NCI-H128 (cell line): ENCODE measurements at regions not wholly inside any gene's neighbourhood (a gene's known extent, or its start where the extent isn't known, plus 50 kb on each side); places are given as distances from the start of the nearest gene placed in this dataset.

Experiments used
- DNase-seq: peaks from one replicate; lab custom pipeline; 2025; ENCODE audit not compliant: unreplicated experiment; lab: John Stamatoyannopoulos, UW

GRCh38 chr21:38986806-38987632, 181.3 kb downstream of the ETS2 start:
- no peak for DNase-seq

DNA sequence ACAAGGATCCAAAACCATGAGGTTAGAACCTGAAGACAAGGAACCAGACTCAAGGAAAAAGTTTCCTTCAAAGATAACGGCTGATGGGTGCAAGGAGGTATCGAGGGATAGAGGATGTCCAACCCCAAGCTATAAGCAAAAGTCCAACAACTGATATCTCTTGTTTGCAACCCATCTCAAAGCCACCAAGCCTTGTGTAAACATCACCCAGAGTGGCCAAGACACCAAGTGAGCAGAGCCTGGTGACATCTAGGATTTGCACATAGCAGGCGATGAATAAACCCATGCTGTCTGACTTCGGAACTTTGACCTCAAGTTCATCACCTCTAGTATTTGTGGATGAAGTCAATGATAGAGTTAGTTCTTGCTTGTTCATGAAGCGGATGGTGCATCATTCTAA, 180.7 kb downstream of the ETS2 start:
- DNase-seq, result no peak

DNA sequence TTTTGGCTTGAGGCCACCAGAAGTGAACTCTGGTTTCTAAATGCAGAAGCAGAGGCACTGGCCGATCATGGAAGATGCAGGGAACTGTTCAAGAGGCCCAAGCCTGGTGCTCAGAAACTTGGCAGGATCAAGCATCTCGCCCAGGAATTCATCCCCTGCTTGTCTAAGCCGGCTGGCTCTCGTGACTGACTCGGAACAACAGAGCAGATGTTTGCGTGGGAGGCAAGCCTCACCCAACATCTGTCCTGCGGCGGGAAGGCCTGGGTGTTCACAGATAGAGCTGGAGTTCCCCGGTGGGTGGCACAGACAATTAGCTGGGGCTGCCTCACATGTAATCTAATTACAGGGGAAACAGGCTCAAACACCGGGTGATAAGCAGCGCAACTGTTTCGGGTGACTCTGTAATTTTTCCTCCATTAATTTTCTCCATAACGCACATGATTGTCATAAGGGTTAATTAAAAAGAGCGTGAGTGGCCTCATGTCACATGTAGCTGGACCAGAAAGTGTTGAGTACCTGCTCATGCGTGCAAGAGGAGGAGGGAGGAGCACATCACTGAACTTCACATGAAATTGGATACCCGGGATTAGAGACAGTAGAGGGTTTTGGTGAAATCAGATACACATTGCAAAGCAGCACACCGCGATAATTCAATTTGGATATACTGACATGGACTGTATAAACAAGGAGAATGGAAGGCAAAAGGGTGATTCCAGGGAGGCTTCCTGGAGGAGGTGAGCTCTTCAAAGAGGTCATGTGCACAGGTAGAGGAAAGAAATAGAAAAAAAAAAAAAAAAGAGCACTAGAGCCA, 180.0 kb downstream of the ETS2 start:
- DNase-seq, result peak; percentile 66

GRCh38 chr21:38984982-38985567, 179.3 kb downstream of the ETS2 start:
- no peak for DNase-seq

DNA sequence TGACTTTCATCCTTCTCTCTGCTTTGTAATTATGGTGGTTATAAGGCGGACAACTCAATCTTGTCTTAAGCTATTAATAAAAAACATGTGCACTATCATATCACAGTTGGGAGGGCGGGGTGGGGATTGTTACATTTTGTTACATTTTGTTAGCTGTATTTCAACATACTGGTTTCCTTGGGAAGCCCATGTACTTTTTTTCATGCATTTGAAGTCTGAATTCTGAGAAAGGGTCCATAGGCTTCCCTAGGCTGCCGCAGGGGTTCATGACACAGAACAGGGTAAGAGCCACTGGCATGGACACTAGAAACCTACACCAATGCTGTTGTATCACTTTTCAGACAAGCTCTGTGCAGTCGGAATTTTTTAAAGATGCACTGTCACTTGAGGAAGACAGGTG, 178.8 kb downstream of the ETS2 start:
- DNase-seq, result no peak

DNA sequence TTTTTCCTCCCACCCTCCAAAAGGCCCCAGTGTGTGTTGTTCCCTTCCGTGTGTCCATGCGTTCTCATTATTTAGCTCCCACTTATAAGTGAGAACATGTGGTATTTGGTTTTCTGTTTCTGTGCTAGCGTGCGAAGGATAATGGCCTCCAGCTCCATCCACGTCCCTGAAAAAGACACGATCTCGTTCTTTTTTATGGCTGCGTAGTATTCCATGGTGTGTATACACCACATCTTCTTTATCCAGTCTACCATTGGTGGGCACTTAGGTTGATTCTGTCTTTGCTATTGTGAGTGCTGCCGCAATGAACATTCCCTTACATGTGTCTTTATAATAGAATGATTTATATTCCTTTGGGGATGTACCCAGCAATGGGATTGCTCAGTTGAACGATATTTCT, 177.8 kb downstream of the ETS2 start:
- DNase-seq, result no peak

GRCh38 chr21:38982804-38983203, 177.1 kb downstream of the ETS2 start:
- DNase-seq, result no peak

DNA sequence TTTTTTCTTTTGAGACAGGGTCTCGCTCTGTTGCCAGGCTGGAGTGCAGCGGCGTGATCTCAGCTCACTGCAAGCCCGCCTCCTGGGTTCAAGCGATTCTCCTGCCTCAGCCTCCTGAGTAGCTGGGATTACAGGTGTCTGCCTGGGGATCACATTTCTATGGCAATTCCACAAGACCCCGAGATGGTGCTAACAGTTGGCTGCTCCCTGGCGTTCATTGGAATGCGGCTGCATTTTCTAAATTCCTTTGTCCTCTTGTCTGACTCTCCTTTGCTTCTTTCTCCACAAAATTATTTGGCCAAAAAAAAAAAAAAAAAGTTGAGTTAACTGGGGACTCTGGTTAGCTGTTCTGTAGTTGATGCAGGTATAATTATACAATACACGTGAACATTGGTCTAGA, 176.4 kb downstream of the ETS2 start:
- no peak for DNase-seq

- DNase-seq, result no peak
Measured at GRCh38 chr21:38980416-38981313, 174.9 kb downstream of the ETS2 start.

DNA sequence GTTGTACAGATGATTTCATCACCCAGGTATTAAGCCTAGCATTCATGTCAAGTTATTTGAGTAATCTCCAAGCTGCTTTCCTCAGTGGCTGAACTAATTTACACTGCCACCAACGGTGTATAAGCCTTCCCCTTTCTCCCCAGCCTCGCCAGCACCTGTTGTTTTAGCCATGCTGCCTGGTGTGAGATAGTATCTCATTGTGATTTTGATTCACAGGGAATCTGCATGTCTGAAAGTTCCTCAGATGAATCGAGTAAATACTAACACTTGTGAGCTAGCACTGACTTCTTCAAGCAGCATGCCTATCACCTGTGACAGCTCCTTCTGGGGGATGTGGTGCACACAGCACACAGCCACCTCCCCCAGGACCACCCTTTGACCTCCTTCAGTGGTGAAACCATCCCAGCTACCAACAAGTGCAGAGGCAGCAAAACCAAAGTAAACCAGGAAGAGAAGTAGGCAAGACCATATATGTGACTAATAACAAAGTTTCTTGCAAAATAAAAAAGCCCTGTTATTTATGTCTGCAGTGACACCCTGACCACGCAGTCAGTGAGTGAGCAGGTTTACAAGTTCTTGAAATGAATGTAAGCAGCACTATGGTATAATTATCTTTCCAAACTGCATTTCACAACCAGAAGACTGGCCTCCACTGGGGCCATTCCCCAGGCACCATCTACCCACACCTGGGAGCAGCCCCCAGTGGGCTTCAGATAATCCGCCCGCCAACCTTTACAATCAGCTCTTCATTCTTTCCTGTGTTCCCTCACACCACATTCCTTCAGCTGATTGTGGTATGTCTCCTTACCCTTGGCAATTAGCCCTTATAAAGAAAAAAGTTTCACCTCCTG, 173.8 kb downstream of the ETS2 start:
- no peak for DNase-seq

GRCh38 chr21:38976900-38977299, 171.2 kb downstream of the ETS2 start:
- no peak for DNase-seq

DNA sequence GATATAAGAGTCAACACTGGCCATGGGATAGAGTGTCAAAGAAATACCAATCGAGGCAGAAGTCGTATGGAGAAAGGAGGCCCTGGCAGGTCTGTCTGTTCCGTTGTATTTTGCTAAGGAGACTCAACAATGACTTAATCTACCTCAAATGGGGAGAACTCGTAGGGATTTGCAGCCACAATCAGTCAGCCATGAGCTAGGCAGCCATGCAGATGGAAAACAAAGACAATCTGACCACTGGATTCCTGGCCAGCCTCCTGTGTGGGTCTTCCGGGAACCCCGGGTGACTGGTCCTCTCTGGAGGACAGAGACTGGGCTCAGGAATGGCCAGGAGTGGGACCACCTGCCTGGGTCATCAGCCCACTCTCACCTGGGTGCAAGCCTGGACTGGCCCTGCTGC, 167.8 kb downstream of the ETS2 start:
- DNase-seq, result no peak

GRCh38 chr21:38972078-38972477, 166.3 kb downstream of the ETS2 start:
- DNase-seq, result no peak

GRCh38 chr21:38970765-38971164, 165.0 kb downstream of the ETS2 start:
- no peak for DNase-seq

DNA sequence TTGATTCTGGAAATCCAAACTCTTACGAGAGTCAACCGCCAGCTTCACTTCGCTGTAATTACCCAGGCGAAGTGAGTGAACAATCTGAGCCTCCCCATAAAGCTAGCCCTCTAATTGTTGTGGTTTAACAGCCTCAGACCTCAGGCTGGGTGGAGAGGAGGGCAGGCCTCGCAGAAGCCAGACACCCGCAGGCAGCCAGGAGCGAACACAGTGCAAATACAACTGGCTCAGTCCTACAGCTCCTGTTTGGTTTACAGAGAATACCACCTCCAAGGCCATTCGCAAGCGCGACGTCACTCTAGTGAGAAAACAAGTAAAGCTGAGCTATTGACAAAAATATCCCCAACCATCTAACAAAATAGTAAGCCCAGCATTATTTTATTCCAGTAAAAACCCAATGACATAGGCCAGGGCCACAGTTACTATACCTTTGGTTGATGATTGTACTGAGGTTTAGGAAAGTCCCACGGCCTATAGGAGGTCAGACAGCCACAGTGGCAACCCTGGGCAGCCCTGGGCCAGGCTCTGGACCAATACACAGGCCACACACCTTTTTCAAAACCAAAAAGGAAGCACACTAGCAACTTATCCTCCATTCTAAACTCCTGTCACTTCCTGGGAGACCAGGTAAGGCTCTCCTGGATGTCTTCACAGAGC, 163.3 kb downstream of the ETS2 start:
- no peak for DNase-seq

- no peak for DNase-seq
Measured at GRCh38 chr21:38965910-38966504, 160.3 kb downstream of the ETS2 start.

- no peak for DNase-seq
Measured at GRCh38 chr21:38965241-38965640, 159.5 kb downstream of the ETS2 start.

- no peak for DNase-seq
Measured at GRCh38 chr21:38963006-38963405, 157.3 kb downstream of the ETS2 start.

GRCh38 chr21:38960251-38960650, 154.5 kb downstream of the ETS2 start:
- no peak for DNase-seq
